ENCODE measurements at regions not wholly inside any gene's neighbourhood (a gene's known extent, or its start where the extent isn't known, plus 50 kb on each side); places are given as distances from the start of the nearest gene placed in this dataset.

DNA sequence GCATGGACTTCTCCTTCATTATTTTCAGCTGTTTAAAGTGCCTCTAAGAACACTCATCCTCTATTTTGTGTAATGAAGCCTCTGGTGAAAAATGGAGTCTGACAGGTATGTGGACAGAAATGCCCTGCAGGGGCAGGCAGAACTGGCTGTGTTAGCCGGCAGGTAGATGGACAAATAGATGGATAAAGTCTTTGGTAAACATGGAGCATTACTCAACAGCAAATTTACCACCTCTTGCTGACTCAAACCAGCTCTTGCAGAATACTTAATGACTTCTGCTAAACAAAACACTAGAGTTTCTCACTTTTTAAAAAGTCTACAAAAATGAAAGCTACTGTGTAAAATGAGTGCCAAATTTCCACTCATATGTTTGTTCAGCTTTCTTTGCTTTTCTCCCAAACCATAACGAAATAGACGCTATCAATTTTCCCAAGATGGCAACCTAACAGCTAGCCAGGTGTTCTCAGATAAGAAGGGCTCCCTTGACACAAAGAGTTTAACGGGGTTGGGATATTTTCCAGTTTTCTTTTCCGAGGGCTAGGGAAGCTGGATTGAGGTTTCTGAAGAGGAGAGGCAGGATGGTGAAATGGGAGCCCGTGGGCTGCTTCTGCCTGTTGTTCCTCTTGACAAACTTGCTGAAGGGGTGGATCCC, 71.9 kb upstream of the HABP2 start:
- Histone ChIP-seq H3K27me3 (ENCODE audit: control insufficient read depth, insufficient read depth, low read length) (no peaks in the 10 kb centered on the region), H3K27ac (ENCODE audit: low read length) (no peak overlapping the region), H3K4me3 (ENCODE audit: low read length) (no peak overlapping the region), H3K4me1 (ENCODE audit: control insufficient read depth, insufficient read depth, low read length) (no peaks in the 10 kb centered on the region), H3K36me3 (ENCODE audit: control insufficient read depth, insufficient read depth, low read length) (no peaks in the 10 kb centered on the region), H3K9me3 (ENCODE audit: control insufficient read depth, insufficient read depth, low read length) (peaks cover 26% of the 10 kb centered on the region)
- H3K4me3 Mint-ChIP-seq = no peak overlapping the region
- no peaks in the 10 kb centered on the region for H3K27me3 Mint-ChIP-seq (ENCODE audit: low read depth in 2 of 2)
- peaks cover 0 to 8% of the 10 kb centered on the region in 2 donors for H3K9me3 Mint-ChIP-seq
- 87% methylated on average over 6 of the region's 6 CpGs for WGBS (ENCODE audit: insufficient coverage)
- intact Hi-C loops (cut with micrococcal nuclease) = no loop called here
- H3K27ac Mint-ChIP-seq = no peak overlapping the region
- DNase-seq (no peak), ATAC-seq (no peak)
- TF ChIP-seq CTCF (IDR thresholded peaks at IDR 0.05) = no peak
- peaks cover 6% of the 10 kb centered on the region for H3K36me3 Mint-ChIP-seq
- H3K4me1 Mint-ChIP-seq = no peaks in the 10 kb centered on the region

DNA sequence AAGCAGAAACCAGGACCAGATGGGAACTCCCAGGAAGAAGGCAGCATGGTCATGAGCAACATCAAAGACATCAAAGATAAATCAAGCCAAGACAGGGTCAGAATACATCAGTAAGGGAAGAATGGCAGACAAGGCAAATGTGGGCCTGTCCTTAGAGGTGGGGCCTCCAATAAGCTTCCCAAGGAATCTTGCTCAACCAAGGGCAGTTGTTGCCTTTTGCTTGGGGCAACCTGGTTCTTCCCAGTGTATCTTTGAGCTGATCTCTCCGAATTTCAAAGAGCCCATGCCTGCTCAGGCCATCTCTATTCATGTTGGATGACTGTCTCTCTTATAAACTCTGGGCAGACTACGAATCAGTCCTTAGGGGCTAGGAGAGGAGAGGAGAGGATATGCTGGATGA, 68.4 kb upstream of the HABP2 start:
- H3K4me1 ChIP-seq (ENCODE audit: control insufficient read depth, insufficient read depth, low read length) = no peaks in the 10 kb centered on the region
- no peaks in the 10 kb centered on the region for H3K36me3 ChIP-seq (ENCODE audit: control insufficient read depth, insufficient read depth, low read length)
- Mint-ChIP-seq H3K9me3 (peaks cover 0 to 8% of the 10 kb centered on the region in 2 donors), H3K4me3 (no peak overlapping the region), H3K4me1 (no peaks in the 10 kb centered on the region), H3K27ac (no peak overlapping the region), H3K36me3 (peaks cover 6% of the 10 kb centered on the region), H3K27me3 (ENCODE audit: low read depth in 2 of 2) (peaks cover 0 to 4% of the 10 kb centered on the region in 2 donors)
- DNase-seq (no peak), ATAC-seq (no peak)
- TF ChIP-seq CTCF (IDR thresholded peaks at IDR 0.05) = no peak
- H3K27ac ChIP-seq (ENCODE audit: low read length) = no peak overlapping the region
- intact Hi-C loops (cut with micrococcal nuclease) = no loop called here
- H3K27me3 ChIP-seq (ENCODE audit: control insufficient read depth, insufficient read depth, low read length) = no peaks in the 10 kb centered on the region
- H3K9me3 ChIP-seq (ENCODE audit: control insufficient read depth, insufficient read depth, low read length) = peaks cover 14% of the 10 kb centered on the region
- H3K4me3 ChIP-seq (ENCODE audit: low read length) = no peak overlapping the region
- WGBS (ENCODE audit: insufficient coverage) = 69% methylated on average over 2 of the region's 2 CpGs

- no peak overlapping the region for H3K27ac Mint-ChIP-seq
- no peaks in the 10 kb centered on the region for H3K4me1 ChIP-seq (ENCODE audit: control insufficient read depth, insufficient read depth, low read length)
- DNase-seq (no peak), ATAC-seq (no peak)
- H3K36me3 Mint-ChIP-seq = no peaks in the 10 kb centered on the region
- TF ChIP-seq CTCF (IDR thresholded peaks at IDR 0.05) = no peak
- no peak overlapping the region for H3K4me3 Mint-ChIP-seq
- no peaks in the 10 kb centered on the region for H3K9me3 Mint-ChIP-seq
- no peaks in the 10 kb centered on the region for H3K27me3 ChIP-seq (ENCODE audit: control insufficient read depth, insufficient read depth, low read length)
- no CpG with 5 or more reads among the region's 1 CpG for WGBS (ENCODE audit: insufficient coverage)
- H3K4me3 ChIP-seq (ENCODE audit: low read length) = no peak overlapping the region
- no peaks in the 10 kb centered on the region for H3K36me3 ChIP-seq (ENCODE audit: control insufficient read depth, insufficient read depth, low read length)
- intact Hi-C loops (cut with micrococcal nuclease) = no loop called here
- peaks cover 0 to 4% of the 10 kb centered on the region in 2 donors for H3K27me3 Mint-ChIP-seq (ENCODE audit: low read depth in 2 of 2)
- H3K4me1 Mint-ChIP-seq = no peaks in the 10 kb centered on the region
- H3K27ac ChIP-seq (ENCODE audit: low read length) = no peak overlapping the region
- H3K9me3 ChIP-seq (ENCODE audit: control insufficient read depth, insufficient read depth, low read length) = peaks cover 1% of the 10 kb centered on the region
Measured at GRCh38 chr10:113485736-113486135, 67.1 kb upstream of the HABP2 start.

GRCh38 chr10:113486531-113486930, 66.3 kb upstream of the HABP2 start:
- ATAC-seq = no peak
- WGBS (ENCODE audit: insufficient coverage) = 83% methylated on average over 4 of the region's 4 CpGs

More at GRCh38 chr10:113486531-113486930, 66.3 kb upstream of the HABP2 start:
- DNase-seq = no peak
- H3K4me1 ChIP-seq (ENCODE audit: control insufficient read depth, insufficient read depth, low read length) = no peaks in the 10 kb centered on the region
- H3K9me3 Mint-ChIP-seq = no peaks in the 10 kb centered on the region
- H3K27ac Mint-ChIP-seq = no peak overlapping the region
- no peaks in the 10 kb centered on the region for H3K9me3 ChIP-seq (ENCODE audit: control insufficient read depth, insufficient read depth, low read length)
- H3K4me3 Mint-ChIP-seq = no peak overlapping the region
- intact Hi-C loops (cut with micrococcal nuclease) = no loop called here
- no peaks in the 10 kb centered on the region for H3K36me3 Mint-ChIP-seq
- H3K36me3 ChIP-seq (ENCODE audit: control insufficient read depth, insufficient read depth, low read length) = no peaks in the 10 kb centered on the region
- no peak for TF ChIP-seq CTCF (IDR thresholded peaks at IDR 0.05)
- no peaks in the 10 kb centered on the region for H3K4me1 Mint-ChIP-seq
- no peak overlapping the region for H3K4me3 ChIP-seq (ENCODE audit: low read length)
- peaks cover 0 to 4% of the 10 kb centered on the region in 2 donors for H3K27me3 Mint-ChIP-seq (ENCODE audit: low read depth in 2 of 2)
- no peak overlapping the region for H3K27ac ChIP-seq (ENCODE audit: low read length)
- no peaks in the 10 kb centered on the region for H3K27me3 ChIP-seq (ENCODE audit: control insufficient read depth, insufficient read depth, low read length)

Data from natural killer cell (primary cell).